HCT116 (cell line): ENCODE measurements at regions not wholly inside any gene's neighbourhood (a gene's known extent, or its start where the extent isn't known, plus 50 kb on each side); places are given as distances from the start of the nearest gene placed in this dataset.
"Not testable (repeated sequence)": the region's sequence is repeated elsewhere in the genome, so short reads cannot be mapped to it uniquely, and the experiment has no call there.

Experiments used
- ATAC-seq: fragments of 200-7000 bp; cut with Tn5 transposase; 2 replicates; pipeline ENCODE4 v1.9.1; 2020; ENCODE audit warnings: mild to moderate bottlenecking, moderate library complexity
- BruUV-seq: library from RNA; stranded (reverse); fragments of 400-500 nt; replicated peaks from 2 replicates; lab custom pipeline; 2021; lab: Mats Ljungman, UMichigan
- CTCF ChIA-PET: fragments of 300-600 bp; sonication (Branson Sonifier 250); formaldehyde crosslinking; loops from one replicate; lab custom pipeline; 2021; ENCODE audit warnings: antibody characterized with exemption; lab: Charles Lee
- POLR2A ChIA-PET: fragments of 300-600, 350-600 bp; sonication (Branson Sonifier 250); formaldehyde crosslinking; loops from one replicate; lab custom pipeline; 2021; ENCODE audit warnings: antibody characterized with exemption; lab: Charles Lee
- RAD21 ChIA-PET, 2 experiments: fragments of 300-600 bp; sonication (Branson Sonifier 250); formaldehyde crosslinking; loops; one replicate each; lab custom pipeline; 2023; ENCODE audit warnings: low total read pairs in 2 of 2; ENCODE audit not compliant: uncharacterized antibody in 2 of 2, unreplicated experiment in 2 of 2, low non-redundant PET in 1 of 2; lab: Charles Lee
- DNase-seq: peaks from one replicate; pipeline ENCODE4 v3.0.0-alpha.2; 2010; ENCODE audit warnings: low read depth, low spot score
- H2AFZ ChIP-seq: fragments of 200-600 bp; shearing (Covaris generic), sonication (generic); 2 replicates; pipeline ENCODE4 v1.6.1; 2017; ENCODE audit warnings: low read depth, mixed run types, mixed read lengths, antibody characterized with exemption, low read length; ENCODE audit not compliant: poor library complexity, severe bottlenecking
- H3K27ac ChIP-seq: 2 replicates; pipeline ENCODE4 v1.5.1; 2012; ENCODE audit warnings: low read depth, low read length
- H3K27me3 ChIP-seq: fragments of 200-600 bp; sonication (generic); 2 replicates; pipeline ENCODE4 v1.6.1; 2016; ENCODE audit warnings: mixed run types, low read length, mixed read lengths; ENCODE audit not compliant: insufficient read depth
- H3K36me3 ChIP-seq, 2 experiments: fragments of 200-500 bp in 1 of 2; fragments of 200-600 bp in 1 of 2; sonication (Bioruptor generic) in 1 of 2; sonication (generic) in 1 of 2; 2 replicates each; pipeline versions ENCODE4 v1.5.1 to v1.6.1; 2014 to 2016; ENCODE audit warnings: low read length in 2 of 2, inconsistent platforms in 1 of 2, mixed read lengths in 1 of 2, mixed run types in 1 of 2; ENCODE audit not compliant: insufficient read depth in 2 of 2, control insufficient read depth in 1 of 2
- H3K4me1 ChIP-seq, 2 experiments: fragments of 200-600 bp in 1 of 2; sonication (generic) in 1 of 2; 2 replicates each; pipeline versions ENCODE4 v1.5.1 to v1.6.1; 2012 to 2017; ENCODE audit warnings: low read length in 2 of 2, inconsistent platforms in 1 of 2, mild to moderate bottlenecking in 1 of 2, mixed read lengths in 1 of 2, mixed run types in 1 of 2, moderate library complexity in 1 of 2; ENCODE audit not compliant: insufficient read depth in 2 of 2, control insufficient read depth in 1 of 2
- H3K4me2 ChIP-seq: fragments of 200-600 bp; sonication (generic); 2 replicates; pipeline ENCODE4 v1.6.1; 2017; ENCODE audit warnings: mixed run types, low read length, mixed read lengths
- H3K4me3 ChIP-seq, 2 experiments: fragments of 200-600 bp in 1 of 2; sonication (generic) in 1 of 2; replicated peaks in 1 of 2; 2 replicates each; pipeline ENCODE4 v1.5.1; 2011 to 2016; ENCODE audit warnings: low read length in 2 of 2, control low read depth in 1 of 2, low read depth in 1 of 2, mild to moderate bottlenecking in 1 of 2, mixed read lengths in 1 of 2, mixed run types in 1 of 2
- H3K79me2 ChIP-seq: fragments of 200-600 bp; sonication (generic); 2 replicates; pipeline ENCODE4 v1.6.1; 2017; ENCODE audit warnings: mild to moderate bottlenecking, mixed run types, low read length, moderate library complexity, mixed read lengths; ENCODE audit not compliant: insufficient read depth
- H3K9ac ChIP-seq: fragments of 200-600 bp; sonication (generic); 2 replicates; pipeline ENCODE4 v1.6.1; 2016; ENCODE audit warnings: low read length, mixed read lengths
- H3K9me2 ChIP-seq: fragments of 200-600 bp; sonication (generic), shearing (Covaris generic); 2 replicates; pipeline ENCODE4 v1.6.1; 2017; ENCODE audit warnings: mixed run types, mild to moderate bottlenecking, moderate library complexity; ENCODE audit not compliant: insufficient read depth
- H3K9me3 ChIP-seq, 2 experiments: fragments of 200-500 bp in 1 of 2; fragments of 200-600 bp in 1 of 2; sonication (Bioruptor generic) in 1 of 2; sonication (generic) in 1 of 2; 2 replicates each; pipeline ENCODE4 v1.6.1; 2014 to 2017; ENCODE audit warnings: low read length in 2 of 2, mixed read lengths in 2 of 2, inconsistent platforms in 1 of 2, low read depth in 1 of 2, mild to moderate bottlenecking in 1 of 2, mixed run types in 1 of 2, moderate library complexity in 1 of 2; ENCODE audit not compliant: control insufficient read depth in 1 of 2, insufficient read depth in 1 of 2
- H4K20me1 ChIP-seq: fragments of 200-600 bp; sonication (generic), shearing (Covaris generic); 2 replicates; pipeline ENCODE4 v1.6.1; 2017; ENCODE audit warnings: mixed run types, mild to moderate bottlenecking, moderate library complexity; ENCODE audit not compliant: insufficient read depth
- SP1 ChIP-seq: IDR thresholded peaks from 2 replicates; pipeline ENCODE4 v1.6.1; 2012; ENCODE audit warnings: low read depth
- ZNF274 ChIP-seq: fragments of 200-500 bp; sonication (Bioruptor generic); IDR thresholded peaks from 2 replicates; pipeline ENCODE4 v1.6.1; 2014; ENCODE audit warnings: mild to moderate bottlenecking, low read depth, low read length, inconsistent platforms
- intact Hi-C: fragments of 100-400 bp; cut with micrococcal nuclease; formaldehyde crosslinking; loops from 2 replicates; pipeline ENCODE4 v1.10.0; 2022
- TF ChIP-seq, protein P1 (sequence below): IDR thresholded peaks from 2 replicates; pipeline ENCODE4 v1.6.1; 2012
- TF ChIP-seq, protein P2 (sequence below): IDR thresholded peaks from 2 replicates; pipeline ENCODE4 v1.6.1; 2012

DNA sequence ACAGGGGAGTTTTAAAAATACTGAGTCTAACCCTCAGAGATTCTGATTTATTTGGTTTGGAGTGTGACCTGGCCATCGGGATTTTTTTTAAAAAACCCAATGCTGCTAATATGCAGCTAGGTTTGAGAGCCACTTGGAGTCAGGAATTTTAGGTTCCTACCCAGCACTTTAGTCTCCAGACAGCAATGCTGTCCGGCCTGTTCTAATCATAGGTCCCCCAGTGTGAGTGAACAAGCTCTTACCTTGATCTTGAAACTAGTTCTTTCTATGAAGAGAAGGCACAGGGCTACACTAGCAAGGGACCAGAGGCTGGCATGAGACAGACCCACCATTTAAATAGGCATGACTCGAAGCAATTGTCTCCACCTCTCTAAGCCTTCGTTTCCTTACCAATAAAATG lies 103.5 kb downstream of the SMIM20 start:
- H3K79me2 ChIP-seq: no peaks in the 10 kb centered on the region
- no peaks in the 10 kb centered on the region for H3K9me2 ChIP-seq
- ATAC-seq: no peak
- H3K4me3 ChIP-seq: no peak overlapping the region
- H3K9me3 ChIP-seq: no peaks in the 10 kb centered on the region
- H3K36me3 ChIP-seq: no peaks in the 10 kb centered on the region
- RAD21 ChIA-PET: no interaction called here
- DNase-seq: no peak
- no peak overlapping the region for H3K9ac ChIP-seq
- no peaks in the 10 kb centered on the region for H4K20me1 ChIP-seq
- CTCF ChIA-PET: no interaction called here
- H2AFZ ChIP-seq: no peak overlapping the region
- H3K4me2 ChIP-seq: no peak overlapping the region
- intact Hi-C loops: no loop called here
- no TSS peak for BruUV-seq
- H3K4me1 ChIP-seq: peaks cover 12 to 13% of the 10 kb centered on the region in 2 experiments
- no peak overlapping the region for H3K27ac ChIP-seq
- no peaks in the 10 kb centered on the region; the same call in 1 of the 2 replicates for H3K27me3 ChIP-seq
- POLR2A ChIA-PET: interaction anchor here (0.6 kb wide), 1 partner anchor 33 kb away, joined by 3 read pairs; no protein-coding TSS in a partner anchor
- TF ChIP-seq, protein P1, sequence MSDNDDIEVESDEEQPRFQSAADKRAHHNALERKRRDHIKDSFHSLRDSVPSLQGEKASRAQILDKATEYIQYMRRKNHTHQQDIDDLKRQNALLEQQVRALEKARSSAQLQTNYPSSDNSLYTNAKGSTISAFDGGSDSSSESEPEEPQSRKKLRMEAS: no peak
- TF ChIP-seq SP1: no peak
- TF ChIP-seq ZNF274: no peak
- TF ChIP-seq, protein P2, sequence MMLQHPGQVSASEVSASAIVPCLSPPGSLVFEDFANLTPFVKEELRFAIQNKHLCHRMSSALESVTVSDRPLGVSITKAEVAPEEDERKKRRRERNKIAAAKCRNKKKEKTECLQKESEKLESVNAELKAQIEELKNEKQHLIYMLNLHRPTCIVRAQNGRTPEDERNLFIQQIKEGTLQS: no peak

DNA sequence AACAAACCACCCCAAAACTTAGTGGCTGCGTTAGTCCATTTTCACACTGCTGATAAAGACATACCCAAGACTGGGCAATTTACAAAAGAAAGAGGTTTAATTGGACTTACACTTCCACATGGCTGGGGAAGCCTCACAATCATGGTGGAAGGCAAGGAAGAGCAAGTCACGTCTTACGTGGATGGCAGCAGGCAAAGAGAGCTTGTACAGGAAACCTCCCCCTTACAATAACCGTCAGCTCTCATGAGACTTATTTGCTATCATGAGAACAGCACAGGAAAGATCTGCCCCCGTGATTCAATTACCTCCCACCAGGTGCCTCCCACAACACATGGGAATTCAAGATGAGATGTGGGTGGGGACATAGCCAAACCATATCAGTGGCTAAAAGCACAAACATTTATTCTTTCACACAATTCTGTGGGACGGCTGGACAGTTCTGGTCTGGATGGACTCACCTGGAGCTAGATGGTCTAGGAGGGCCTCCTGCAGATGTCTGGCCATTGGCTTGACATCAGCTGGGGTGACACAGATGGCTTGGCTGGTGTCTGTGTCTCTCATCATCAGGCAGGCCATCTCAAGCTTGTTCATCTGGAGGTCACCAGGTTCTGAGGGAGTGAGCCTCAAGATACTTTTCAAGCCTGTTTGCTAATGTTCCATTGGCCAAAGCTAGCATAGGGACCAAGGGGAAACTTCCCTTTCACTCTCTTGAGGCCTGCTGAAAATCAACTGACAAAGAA lies 104.1 kb downstream of the SMIM20 start:
- BruUV-seq, ATAC-seq, RAD21 ChIA-PET, H3K36me3 ChIP-seq, DNase-seq, intact Hi-C loops, H3K9me3 ChIP-seq, H2AFZ ChIP-seq, H3K27me3 ChIP-seq, H3K27ac ChIP-seq, POLR2A ChIA-PET, H3K4me3 ChIP-seq, H3K79me2 ChIP-seq, H3K9me2 ChIP-seq, H4K20me1 ChIP-seq, CTCF ChIA-PET, H3K4me2 ChIP-seq, H3K9ac ChIP-seq: not testable (repeated sequence)
- peaks cover 15 to 19% of the 10 kb centered on the region in 2 experiments for H3K4me1 ChIP-seq
